ENCODE measurements at regions not wholly inside any gene's neighbourhood (a gene's known extent, or its start where the extent isn't known, plus 50 kb on each side); places are given as distances from the start of the nearest gene placed in this dataset.
"Not testable (repeated sequence)": the region's sequence is repeated elsewhere in the genome, so short reads cannot be mapped to it uniquely, and the experiment has no call there.

- no peak overlapping the region for H3K4me2 ChIP-seq (ENCODE audit: low read length)
Observed at GRCh38 chr20:6277661-6278240, 154.9 kb upstream of the FERMT1 start.

GRCh38 chr20:6270404-6270803 is 147.6 kb upstream of the FERMT1 start:
- CTCF ChIA-PET, result interaction anchor here (0.6 kb wide), 1 partner anchor 130 kb away, joined by 3 read pairs; no protein-coding TSS in a partner anchor
- H3K9me3 ChIP-seq (ENCODE audit: control insufficient read depth in 1 of 2, insufficient read depth in 1 of 2, low read depth in 1 of 2, low read length in 2 of 2), result not testable (repeated sequence)

More at GRCh38 chr20:6277661-6278240, 154.9 kb upstream of the FERMT1 start:
- no TSS peak for BruUV-seq (replicated peaks)
- H2AFZ ChIP-seq (ENCODE audit: low read depth, low read length, poor library complexity, severe bottlenecking), result no peak overlapping the region
- intact Hi-C loops (cut with micrococcal nuclease), result no loop called here
- no peaks in the 10 kb centered on the region for H3K4me1 ChIP-seq (ENCODE audit: control insufficient read depth in 1 of 2, insufficient read depth in 2 of 2, low read length in 2 of 2)
- ATAC-seq, result no peak
- no peak overlapping the region for H3K4me3 ChIP-seq (replicated peaks in 1 of 2; ENCODE audit: low read depth in 1 of 2, low read length in 2 of 2)
- H3K27ac ChIP-seq (ENCODE audit: low read depth, low read length), result no peak overlapping the region
- no peaks in the 10 kb centered on the region for H3K79me2 ChIP-seq (ENCODE audit: insufficient read depth, low read length)
- H3K27me3 ChIP-seq (ENCODE audit: insufficient read depth, low read length), result no peaks in the 10 kb centered on the region
- no peak for DNase-seq (ENCODE audit: low read depth, low spot score)
- H4K20me1 ChIP-seq (ENCODE audit: insufficient read depth), result no peaks in the 10 kb centered on the region
- ChIA-PET RAD21 (ENCODE audit: low non-redundant PET in 1 of 2, low total read pairs in 2 of 2, uncharacterized antibody in 2 of 2, unreplicated experiment in 2 of 2) (no interaction called here), POLR2A (no interaction called here), CTCF (no interaction called here)
- H3K9me2 ChIP-seq (ENCODE audit: insufficient read depth), result no peaks in the 10 kb centered on the region
- no peaks in the 10 kb centered on the region for H3K36me3 ChIP-seq (ENCODE audit: control insufficient read depth in 1 of 2, insufficient read depth in 2 of 2, low read length in 2 of 2)
- no peaks in the 10 kb centered on the region; a peak in 1 of 4 replicates for H3K9me3 ChIP-seq (ENCODE audit: control insufficient read depth in 1 of 2, insufficient read depth in 1 of 2, low read depth in 1 of 2, low read length in 2 of 2)
- no peak overlapping the region for H3K9ac ChIP-seq (ENCODE audit: low read length)
- no peak for TF ChIP-seq SP1 (IDR thresholded peaks at IDR 0.05; ENCODE audit: low read depth)
- 0 out of 2 replicates have a peak, but pooled peaks have one; percentile 14 for TF ChIP-seq ZFX (IDR thresholded peaks at IDR 0.05)

More at GRCh38 chr20:6270404-6270803, 147.6 kb upstream of the FERMT1 start:
- H3K4me2 ChIP-seq (ENCODE audit: low read length); BruUV-seq (replicated peaks); ATAC-seq; H3K9me2 ChIP-seq (ENCODE audit: insufficient read depth); POLR2A ChIA-PET; H4K20me1 ChIP-seq (ENCODE audit: insufficient read depth); H3K27ac ChIP-seq (ENCODE audit: low read depth, low read length); H2AFZ ChIP-seq (ENCODE audit: low read depth, low read length, poor library complexity, severe bottlenecking); RAD21 ChIA-PET (ENCODE audit: low non-redundant PET in 1 of 2, low total read pairs in 2 of 2, uncharacterized antibody in 2 of 2, unreplicated experiment in 2 of 2); H3K4me1 ChIP-seq (ENCODE audit: control insufficient read depth in 1 of 2, insufficient read depth in 2 of 2, low read length in 2 of 2); H3K27me3 ChIP-seq (ENCODE audit: insufficient read depth, low read length); H3K36me3 ChIP-seq (ENCODE audit: control insufficient read depth in 1 of 2, insufficient read depth in 2 of 2, low read length in 2 of 2); H3K4me3 ChIP-seq (replicated peaks in 1 of 2; ENCODE audit: low read depth in 1 of 2, low read length in 2 of 2); intact Hi-C loops (cut with micrococcal nuclease); DNase-seq (ENCODE audit: low read depth, low spot score); H3K9ac ChIP-seq (ENCODE audit: low read length); H3K79me2 ChIP-seq (ENCODE audit: insufficient read depth, low read length): not testable (repeated sequence)

Data from HCT116 (cell line).